Inflammatory macrophage (primary cell): ENCODE measurements at regions not wholly inside any gene's neighbourhood (a gene's known extent, or its start where the extent isn't known, plus 50 kb on each side); places are given as distances from the start of the nearest gene placed in this dataset.
"Not testable (repeated sequence)": the region's sequence is repeated elsewhere in the genome, so short reads cannot be mapped to it uniquely, and the experiment has no call there.

Experiments used
- DNase-seq, 2 donors: peaks; one replicate each; pipeline ENCODE4 v3.0.0-alpha.2; 2020 to 2022

- DNase-seq = no peak
These were observed 72.5 kb downstream of the LHX2 start for GRCh38 chr9:124084087-124084486.

DNA sequence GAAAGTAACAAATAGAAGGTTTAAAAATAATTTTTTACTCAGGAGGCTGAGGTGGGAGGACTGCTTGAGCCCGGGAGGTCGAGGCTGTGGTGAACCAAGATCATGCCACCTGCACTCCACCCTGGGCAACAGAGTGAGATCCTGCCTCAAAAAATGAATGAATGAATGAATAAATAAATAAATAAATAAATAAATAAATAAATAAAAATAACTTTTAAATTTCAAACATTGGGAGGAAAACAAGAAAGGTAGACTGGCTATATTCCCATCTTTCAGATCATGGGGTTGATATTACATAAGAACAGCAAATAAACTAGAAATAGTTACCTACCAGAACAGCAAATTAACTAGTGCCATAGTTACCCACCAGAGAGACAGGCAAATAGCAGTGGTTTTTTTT, 75.7 kb downstream of the LHX2 start:
- DNase-seq = no peak

- no peak for DNase-seq
These were observed 76.9 kb downstream of the LHX2 start for GRCh38 chr9:124088476-124088837.

- DNase-seq = not testable (repeated sequence)
These were observed 78.3 kb downstream of the LHX2 start for GRCh38 chr9:124089631-124090488.

- peak in 1 of 2 donors; percentile 5 for DNase-seq
These were observed 86.8 kb downstream of the LHX2 start for GRCh38 chr9:124098141-124098905.

DNA sequence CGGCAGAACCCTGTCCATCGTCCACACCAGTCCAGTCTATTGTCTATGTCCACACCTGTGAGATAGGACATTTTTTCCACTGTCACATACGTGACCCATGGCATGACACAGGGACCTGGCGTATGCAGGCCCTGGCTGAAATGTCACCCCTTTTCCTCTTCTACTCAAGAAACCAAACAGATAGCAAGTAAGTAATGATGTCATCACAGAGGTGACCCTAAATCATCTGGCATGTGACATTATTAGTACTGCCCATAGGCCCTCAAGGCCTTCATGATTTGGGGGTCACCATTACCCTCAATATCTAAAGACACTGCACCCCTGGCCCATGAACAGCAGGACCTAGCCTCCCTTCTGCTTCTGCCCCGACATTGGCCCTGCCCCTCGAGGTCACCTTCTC, 88.3 kb downstream of the LHX2 start:
- DNase-seq = no peak

GRCh38 chr9:124101215-124101968, 89.8 kb downstream of the LHX2 start:
- DNase-seq = no peak

DNA sequence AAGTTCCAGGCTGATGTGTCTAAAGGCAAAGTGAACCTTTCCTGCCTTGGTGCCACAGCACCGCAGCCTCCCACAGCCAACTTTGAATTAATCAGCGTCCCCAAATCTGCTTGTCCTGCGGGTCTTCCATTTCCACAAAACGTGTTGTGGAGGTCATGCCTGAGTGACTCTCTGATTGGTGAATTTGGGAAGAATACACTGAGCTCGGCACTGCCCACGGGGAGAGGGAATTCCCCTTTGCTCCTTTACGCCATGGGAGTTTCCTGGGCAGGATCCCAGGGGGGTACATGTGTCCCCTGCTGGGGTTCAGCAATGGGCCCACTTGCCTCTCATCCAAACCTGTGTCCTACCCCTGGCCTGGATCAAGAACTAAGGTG, 90.4 kb downstream of the LHX2 start:
- DNase-seq = no peak

- DNase-seq = peak in 1 of 2 donors; percentile 3
These were observed 90.8 kb downstream of the LHX2 start for GRCh38 chr9:124102363-124102762.

DNA sequence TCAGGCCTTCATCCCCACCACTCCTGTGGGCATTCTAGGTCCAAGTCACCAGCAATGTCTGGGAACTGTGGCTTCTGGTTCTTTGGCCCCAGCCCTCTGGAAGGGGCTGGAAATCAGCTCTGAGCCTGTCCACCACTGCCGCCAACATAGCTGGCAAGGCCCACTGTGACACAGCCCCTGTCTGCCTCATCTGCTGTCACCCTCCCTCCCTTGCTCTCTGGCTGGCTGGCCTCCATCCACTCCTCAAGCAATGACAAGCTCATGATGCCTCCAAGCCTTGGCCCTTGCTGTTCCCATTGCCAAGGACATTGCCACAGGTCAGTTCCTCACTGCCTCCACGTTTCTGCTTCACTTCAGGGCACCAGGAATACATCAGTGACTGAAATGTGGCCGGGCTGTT, 93.7 kb downstream of the LHX2 start:
- DNase-seq = no peak

DNA sequence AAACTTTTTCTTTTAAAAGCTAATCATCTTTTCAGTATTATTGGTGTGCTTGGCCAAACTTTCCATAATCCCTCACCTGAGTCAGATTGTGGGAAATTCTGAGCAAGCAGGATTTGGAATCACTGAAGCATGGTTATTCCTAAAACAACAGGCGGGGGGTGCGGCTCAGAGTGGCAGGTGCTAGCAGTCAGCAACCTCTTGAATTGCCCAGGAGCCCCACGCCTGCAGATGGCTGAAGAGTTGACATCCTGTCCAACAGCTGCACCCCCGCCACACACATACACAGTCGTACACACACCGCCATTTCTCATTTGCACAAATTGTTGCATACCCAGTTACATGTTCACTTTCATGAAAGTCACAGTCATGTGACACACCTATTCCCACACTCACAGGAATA, 96.6 kb downstream of the LHX2 start:
- no peak for DNase-seq

DNA sequence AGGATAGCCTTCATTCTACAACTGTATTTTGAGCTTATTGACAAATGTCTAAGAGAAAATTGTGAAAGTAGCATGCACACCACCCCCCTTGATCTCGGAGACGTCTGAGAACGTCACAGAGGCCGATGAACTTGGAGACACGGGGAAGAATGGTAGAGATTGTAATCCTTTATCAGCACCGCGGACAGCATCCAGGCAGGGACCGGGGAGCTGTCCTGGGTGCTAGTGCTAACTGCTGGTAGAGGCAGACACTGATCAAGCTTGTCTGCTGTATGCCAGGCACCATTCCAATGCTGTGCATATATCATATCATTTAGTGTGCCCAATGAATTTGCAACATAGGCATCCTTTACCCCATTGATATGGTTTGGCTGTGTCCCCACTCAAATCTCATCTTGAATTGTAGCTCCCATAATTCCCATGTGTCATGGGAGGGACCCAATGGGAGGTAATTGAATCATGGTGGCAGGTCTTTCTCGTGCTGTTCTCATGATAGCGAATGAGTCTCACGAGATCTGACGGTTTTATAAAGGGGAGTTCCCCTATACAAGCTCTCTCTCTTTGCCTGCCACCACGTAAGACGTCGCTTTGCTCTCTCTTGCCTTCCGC, 98.8 kb downstream of the LHX2 start:
- peak; percentile 56 to 65 for DNase-seq

DNA sequence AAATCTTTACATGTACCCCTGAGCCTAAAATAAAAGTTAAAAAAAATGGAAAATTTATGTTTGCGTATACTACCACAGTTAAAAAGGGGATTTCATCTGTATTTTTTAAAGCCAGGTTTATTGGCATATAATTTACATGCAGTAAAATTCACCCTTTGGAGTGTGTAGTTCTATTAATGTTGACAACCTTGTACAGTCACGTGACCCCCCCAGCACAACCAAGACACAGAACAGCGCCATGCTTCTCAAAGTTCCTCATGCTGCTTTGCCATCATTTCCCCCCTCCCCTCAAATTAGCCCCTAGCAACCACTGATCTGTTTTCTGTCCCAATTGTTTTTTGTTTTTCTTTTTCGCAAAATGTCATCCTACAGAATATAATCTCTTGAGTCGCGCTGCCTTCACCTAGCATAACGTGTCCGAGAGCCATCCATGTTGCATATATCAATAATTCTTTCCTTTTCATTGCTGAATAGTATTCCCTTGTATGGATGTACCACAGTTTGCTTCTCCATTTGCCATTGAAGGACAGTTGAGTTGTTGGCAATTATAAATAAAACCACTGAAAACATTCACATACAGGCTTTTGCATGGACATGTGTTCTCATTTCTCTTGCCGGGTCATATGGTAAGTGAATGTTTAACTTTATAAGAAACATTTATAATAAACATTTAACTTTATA, 105.3 kb downstream of the LHX2 start:
- DNase-seq = no peak

DNA sequence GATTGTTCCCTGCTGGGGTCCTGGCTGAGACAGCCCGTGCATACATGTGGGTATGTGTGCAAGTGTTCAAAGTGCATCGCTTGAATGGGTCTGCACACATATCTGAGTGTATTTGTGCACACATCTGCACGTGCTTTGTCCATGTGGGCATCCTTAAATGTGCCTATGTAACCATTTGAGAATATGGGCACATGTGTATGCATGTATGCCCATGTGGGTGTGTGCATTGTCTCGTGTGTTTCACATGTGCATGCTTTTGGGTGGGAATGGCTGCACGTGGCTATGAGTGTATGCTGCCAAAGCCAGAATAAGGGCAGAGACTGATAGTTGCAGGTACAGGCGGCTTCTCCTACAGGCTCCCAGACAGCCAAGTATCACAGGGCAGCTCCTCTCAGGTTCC, 107.3 kb downstream of the LHX2 start:
- DNase-seq = no peak

- no peak for DNase-seq
These were observed 108.7 kb downstream of the LHX2 start for GRCh38 chr9:124120272-124120671.

DNA sequence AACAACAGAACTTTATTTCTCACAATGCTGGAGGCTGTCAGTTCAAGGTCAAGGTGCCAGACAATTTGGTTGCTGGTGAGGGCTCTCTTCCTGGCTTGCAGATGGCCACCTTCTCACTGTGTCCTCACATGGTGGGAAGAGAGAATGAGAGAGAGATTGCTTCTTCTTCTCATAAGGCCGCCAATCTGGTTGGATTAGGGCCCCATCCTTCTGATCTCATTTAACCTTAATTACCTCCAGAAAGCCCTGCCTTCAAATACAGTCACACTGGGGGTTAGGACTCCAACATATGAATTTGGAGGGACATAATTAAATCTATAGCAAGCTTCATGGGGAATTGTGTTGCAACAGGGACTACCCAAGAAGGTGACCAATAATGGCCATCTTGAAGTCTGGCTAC, 110.2 kb downstream of the LHX2 start:
- DNase-seq = no peak

DNA sequence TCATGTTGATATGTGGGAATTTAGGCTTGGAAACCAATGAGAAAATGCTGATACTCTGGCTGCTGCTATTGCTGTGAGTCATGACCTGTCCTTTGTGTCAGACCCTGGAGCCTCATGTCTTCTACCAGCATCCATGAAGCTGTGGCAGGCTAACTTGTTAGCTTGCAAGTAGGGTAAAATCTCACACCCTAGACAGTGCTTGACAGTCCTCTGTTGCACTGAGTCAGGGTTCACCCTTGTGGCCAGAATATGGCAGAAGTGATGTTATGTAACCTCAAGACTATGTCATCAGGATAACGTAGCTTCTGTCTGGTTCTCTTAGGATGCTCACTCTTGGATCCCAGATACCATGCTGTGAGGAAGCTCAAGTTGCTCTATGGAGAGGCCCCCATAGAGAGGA, 110.8 kb downstream of the LHX2 start:
- peak; percentile 16 to 43 for DNase-seq

GRCh38 chr9:124122813-124123462, 111.4 kb downstream of the LHX2 start:
- DNase-seq = no peak

GRCh38 chr9:124123621-124124020, 112.1 kb downstream of the LHX2 start:
- DNase-seq = peak; percentile 68 to 70

DNA sequence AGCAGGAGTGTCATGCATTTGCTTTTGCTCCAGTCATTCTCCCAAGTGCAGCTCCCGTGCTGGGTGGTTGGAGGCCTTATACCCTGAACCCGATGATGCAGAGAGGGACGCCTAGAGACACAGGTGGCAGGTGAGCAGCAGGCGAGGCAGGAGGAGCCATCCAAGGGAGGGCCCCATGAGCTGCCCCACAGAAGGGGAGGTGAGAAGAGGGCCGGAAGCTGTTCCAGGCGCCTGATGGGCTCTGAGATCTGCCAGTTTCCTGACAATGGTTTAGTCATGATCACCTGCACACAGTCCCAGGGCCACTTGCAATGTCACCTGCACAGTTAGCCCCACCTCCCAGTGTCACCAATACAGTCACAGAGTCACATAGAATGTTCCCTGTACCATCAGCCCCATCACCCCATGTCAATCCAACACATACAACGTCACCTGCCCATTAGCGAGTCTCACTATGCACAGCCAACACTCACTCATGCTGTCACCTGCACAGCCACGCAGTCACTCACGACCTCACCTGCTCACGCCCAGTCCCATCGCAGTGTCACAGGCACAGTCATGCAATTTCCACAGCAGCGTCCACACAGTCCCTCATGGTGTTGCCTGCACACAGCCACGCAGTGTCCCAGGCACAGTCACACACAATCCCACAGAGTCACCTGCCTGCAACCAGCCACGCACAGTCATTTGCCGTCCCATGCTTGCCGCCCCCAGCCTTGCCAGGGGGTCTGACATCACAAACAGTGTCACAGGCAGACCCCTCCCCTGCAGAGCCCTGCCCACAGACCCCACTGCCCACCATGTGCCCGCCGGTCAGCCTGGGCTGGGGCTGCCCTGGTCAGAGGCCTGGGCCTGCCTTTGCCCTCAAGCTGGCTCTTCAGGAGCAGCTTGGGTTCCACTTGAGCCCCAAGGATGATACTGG, 113.4 kb downstream of the LHX2 start:
- DNase-seq = no peak

DNA sequence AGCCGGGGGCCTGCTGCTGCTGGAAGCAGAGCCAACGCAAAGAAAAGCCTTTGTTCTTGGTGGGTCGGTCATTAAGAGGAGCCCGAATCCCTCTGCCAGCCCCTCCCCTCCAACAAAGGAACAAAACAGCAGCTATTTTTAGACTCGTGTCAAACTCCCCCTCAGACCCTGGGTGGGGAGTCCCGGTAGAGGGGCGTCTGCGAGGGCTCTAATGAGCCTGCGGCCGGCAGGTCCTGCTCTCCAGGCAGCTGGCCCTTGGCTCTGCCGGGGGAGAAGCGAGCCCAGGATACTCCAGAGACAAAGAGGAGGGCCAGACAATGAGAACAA, 114.0 kb downstream of the LHX2 start:
- DNase-seq = no peak
